Epidermal melanocyte (primary cell): ENCODE measurements at regions not wholly inside any gene's neighbourhood (a gene's known extent, or its start where the extent isn't known, plus 50 kb on each side); places are given as distances from the start of the nearest gene placed in this dataset.
A peak's percentile ranks its signal among the peaks of the same experiment; 100 is the strongest.

Experiments
- DNase-seq: peaks from one replicate; pipeline ENCODE4 v3.0.0; 2011; ENCODE audit warnings: low spot score; ENCODE audit not compliant: insufficient read length

DNA sequence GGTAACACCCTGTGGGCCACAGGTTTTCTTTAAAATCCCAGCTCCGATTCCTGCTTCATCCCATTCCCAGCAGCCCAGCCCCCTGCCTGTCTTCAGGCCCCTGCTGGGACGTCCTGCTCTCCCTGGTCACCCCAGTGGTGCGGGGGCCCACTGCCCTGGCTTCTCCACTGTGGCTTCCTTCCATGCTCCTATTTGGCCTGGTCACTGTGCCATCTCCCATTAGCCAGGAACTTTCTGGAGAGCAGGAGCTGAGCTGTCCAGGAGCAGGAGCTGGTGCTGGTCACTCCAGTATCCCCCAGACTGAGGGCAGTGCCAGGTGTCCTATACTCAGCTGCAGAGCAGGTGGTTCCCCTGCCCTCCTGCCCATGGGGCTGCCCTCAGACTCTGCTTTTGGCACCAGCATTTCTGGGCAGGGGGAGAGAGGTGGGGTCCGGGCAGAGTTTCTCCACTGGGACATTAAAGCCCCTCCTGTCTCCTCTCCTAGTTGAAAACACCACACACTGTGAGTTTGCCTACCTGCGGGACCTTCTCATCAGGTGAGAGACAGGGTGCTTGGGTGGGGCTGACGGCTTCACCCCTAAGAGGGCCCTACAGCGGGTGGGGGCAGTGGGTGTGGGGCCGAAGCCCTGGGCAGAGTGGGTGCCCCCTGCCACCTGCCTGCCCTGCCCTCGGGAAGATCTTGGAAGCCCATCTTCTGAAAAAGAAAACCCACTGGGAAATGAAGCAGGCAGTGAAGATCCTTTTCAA, 356.2 kb downstream of the SEC14L1 start:
- peak; percentile 14 for DNase-seq

DNA sequence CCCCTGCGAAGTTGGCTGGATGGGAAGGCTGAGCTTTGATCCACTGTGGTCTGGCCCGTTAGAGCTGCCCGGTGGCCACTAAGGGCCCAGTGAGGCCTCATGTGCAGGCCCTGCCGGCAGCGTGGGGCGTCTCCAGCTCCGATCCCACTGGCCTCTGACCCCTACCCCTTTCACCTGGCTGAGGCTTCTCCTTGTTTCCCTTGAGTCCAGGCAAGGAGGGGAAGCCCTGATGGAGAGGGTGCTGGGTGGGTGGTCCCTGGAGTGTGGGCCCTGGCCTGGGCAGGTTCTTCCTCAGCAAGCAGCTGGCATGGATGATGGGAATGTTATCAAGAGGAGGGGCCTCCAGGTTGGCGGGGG, 356.8 kb downstream of the SEC14L1 start:
- DNase-seq: no peak

DNA sequence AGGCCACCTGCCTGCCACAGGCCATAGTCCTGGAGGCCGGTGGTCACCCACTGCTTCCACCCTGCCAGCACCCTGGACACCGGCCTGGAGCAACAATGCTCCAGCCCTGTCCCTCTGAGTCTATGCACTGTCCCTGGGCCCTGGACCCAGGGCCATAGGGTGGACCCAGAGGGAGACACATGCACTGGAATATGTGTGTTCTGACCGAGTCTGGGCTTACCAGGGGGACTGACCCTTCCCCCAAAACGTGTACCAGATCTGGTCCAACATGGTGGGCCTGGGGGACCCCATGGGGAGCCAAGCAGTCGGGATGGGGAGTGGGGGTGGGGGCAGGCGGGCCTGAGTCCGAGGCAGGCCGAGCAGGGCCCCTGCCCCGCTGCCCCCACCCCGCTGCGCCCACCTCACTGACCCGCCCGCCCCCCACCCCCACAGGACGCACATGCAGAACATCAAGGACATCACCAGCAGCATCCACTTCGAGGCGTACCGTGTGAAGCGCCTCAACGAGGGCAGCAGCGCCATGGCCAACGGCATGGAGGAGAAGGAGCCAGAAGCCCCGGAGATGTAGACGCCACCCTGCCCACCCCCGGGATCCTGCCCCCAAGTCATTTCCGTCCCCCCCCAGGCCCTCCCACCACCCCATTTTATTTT, 357.4 kb downstream of the SEC14L1 start:
- peak; percentile 9 for DNase-seq

DNA sequence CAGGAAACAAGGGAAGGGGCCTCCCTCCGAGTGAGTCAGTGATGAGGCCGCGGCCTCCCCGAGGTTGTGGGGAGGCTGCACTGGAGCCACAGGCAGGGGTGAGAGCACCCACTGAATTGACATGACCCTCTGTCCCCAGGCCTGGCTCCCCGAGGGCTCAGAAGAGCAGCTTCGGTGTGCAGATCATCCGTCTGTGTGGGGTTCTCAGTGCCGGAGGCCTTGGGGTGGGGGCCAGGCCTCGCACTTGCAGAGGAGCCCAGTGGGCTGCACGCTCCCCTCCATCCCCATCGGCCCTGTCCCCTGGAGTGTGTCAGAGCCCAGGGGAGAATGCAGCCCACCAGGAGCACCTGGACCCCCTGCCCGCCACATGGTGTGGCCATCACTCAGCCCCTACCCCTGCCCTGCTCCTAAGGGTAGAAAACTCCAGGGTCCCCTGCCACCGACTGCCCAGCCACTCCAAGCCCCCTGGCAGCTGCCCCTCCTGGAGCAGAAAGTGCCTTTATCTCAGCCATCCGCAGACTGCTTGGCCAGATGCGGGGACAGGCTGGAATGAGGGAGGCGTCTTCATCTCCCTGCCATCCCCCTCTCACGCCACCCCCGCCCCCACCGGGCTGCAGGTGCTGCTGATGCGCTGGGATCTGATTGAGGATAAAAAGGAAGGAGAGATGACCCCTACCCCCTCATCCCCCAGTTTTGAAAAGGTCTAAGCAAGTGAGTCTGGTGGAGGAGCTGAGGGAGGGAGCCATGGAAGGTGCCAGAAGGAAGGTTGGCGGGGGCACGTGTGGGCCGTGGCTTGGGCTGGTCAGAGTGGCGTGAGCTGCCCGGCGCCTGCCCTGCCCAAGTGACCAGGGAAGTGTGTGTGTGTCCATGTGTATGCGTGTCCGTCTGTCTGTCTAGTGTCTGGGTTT, 358.3 kb downstream of the SEC14L1 start:
- peak; percentile 14 for DNase-seq

DNA sequence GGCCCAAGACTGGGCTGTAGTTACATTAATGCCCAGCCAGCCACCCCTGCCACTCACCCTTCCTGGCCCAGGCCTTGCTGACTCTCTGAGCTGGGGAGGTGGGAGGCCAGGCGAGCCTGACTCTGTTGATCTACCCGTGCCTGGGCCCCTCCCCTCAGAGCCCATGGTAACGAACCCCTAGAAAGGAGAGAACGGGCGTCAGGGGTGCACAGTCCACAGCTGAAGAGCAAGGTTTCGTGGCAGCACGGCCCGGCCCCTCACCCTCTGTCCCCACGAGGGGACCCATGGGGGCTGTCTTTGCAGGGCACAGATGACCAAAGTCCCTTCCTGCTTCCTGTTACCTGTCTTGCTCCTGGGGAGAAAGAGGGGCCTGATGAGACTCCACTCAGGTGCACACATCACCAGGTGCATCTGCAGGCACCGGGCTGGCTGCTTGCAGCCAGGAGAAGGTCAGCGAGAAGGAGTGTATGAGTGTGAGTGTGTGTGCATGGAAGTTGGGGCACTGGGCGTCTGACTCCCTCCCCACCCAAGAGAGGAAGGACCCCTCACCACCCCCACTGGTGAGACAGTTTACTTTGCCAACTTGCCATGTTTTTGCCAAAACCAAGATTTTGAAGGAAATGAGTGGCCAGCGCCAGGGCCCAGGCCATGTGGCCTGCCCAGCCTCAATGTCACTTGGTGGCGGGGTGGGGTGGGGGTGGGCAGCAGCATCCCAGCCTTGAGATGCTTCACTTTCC, 359.1 kb downstream of the SEC14L1 start:
- peak; percentile 10 for DNase-seq

DNA sequence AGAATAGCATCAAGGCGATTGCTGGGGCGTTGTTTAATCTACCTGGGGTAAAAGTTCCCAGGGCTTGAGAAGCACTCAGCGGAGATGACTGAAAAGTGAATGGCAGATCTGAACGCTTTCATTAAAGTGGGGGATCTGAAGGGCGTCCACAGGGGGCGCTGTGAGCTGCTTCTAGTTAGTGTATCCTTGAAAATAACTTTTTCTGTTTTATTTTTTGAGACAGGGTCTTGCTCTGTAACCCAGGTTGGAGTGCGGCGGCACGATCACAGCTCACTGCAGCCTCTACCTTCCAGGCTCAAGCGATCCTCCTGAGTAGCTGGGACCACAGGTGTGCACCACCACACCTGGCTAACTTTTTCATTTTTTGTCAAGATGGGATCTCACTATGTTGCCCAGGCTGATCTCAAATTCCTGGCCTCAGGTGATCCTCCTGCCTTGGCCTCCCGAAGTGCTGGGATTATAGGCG, 360.4 kb downstream of the SEC14L1 start:
- peak; percentile 24 for DNase-seq

DNA sequence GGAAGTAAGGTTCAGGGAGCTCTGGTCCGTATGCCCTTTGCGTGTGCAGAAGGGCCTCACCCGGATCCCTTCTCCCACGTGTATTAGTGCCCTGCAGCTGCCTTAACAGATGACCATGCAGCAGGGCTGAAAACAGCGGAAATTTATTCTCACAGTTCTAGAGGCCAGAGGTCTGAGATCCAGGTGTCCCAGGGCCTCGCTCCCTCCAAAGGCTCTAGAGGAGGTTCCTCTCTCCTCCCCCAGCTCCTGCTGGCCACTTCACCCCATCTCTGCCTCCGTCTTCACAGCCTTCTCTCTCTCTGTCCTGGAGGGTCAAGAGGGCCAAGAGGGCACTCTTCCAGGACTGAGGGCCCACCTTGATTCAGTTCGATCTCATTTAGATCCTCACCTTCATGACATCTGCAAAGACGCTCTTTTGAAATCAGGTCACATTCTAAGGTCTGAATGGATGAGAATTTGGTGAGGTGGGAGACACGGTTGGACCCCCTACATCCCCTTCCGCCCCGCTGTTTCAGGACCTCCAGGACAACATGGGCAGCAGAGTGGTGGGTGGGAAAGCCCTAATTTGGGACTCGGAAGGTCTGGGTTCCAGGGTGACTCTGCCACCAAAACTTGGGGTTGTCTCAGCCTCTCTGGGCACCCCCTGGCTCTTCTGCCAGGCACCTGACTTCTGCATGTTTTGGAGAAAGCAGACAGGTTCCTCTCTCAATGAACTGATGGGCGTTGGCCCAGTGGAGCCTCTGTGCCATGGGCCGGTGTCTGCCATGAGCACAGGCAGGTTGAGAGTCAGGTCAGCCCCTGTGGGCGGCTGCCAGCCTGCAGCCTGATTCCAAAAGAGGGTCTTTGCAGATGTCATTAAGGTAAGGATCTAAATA, 361.2 kb downstream of the SEC14L1 start:
- peak; percentile 11 for DNase-seq

DNA sequence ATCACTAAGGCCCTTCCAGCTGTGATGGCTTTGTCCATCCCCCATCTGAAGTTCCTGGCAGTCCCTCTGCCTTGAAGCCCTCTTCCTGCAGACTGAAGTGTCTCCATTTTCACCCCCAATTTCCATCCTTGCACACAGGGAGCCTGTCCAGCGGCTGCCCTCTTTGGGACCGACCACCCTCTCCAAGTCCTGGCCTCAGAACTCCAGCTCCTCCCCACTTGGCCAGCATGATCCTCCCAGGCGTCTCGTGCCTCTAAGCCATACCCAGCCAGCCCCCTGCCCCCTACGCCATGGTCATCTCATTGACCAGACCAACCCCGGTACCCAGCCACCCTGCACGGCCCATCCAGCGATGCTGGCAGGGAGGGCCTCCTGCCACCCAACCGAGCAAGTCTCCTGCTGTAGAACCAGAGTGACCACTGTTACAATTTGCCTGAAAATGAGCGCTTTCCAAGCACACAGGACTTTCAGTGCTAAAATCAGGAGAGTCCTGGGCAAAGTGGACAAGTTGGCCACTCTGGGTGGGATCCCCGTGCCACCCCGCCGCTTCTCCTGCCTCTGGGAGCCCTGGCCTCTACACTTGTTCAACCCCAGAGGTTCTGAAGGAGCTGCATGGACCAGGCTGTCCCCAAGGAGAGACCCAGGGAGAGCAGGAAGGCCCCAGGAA, 362.0 kb downstream of the SEC14L1 start:
- peak; percentile 14 for DNase-seq

DNA sequence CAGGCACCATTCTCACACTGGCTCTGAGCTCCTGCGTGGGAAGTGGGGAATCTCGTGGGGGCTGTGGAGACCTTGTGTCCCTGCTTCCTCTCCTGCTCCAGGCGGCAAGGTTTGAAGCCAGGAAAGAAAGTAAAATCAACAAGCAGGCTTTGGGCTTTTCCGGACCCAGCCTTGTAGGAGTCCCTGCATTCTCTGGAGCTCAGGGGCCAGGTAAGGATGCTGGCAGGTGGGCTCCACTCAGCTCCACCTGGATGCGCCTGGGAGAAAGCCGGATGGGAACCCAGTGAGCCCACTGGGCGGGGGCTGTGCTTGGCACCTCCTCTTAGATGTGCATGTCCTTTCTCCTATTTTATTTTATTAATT, 362.5 kb downstream of the SEC14L1 start:
- DNase-seq: no peak

DNA sequence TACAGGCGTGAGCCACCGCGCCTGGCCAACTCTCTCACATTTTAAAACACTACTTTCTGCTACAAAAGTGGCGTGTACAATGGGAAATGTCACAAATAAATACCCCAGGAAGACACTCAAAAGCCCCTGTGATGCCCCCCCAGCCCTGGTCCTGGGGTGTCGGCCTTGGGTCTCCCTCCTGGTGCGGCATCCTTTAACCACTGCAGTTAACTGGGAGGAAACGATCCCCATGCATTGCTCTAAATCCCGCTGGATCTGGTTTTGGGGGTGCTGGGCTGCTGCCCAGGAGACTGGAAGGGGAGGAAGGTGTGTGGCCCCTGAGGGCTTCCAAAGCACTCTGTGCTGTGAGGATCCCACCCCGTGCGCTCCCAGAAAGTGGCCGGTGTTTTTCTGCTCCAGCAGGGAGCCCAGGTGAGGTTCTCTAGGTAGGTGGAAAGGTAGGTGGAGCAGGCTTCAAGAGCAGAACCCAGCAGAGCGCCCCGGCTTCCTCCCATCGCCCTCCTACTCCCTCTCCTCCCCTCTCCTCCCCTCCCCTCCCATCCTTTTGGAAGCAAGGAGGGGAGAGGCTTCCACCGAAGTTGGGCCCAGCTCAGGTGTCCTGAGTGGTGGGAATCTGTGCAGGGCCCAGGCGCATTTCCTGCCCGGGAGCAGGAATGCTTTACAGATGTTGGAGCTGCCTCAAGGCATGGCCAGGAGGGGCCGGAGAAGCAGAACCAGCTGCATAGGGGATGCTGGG, 363.3 kb downstream of the SEC14L1 start:
- peak; percentile 12 for DNase-seq

DNA sequence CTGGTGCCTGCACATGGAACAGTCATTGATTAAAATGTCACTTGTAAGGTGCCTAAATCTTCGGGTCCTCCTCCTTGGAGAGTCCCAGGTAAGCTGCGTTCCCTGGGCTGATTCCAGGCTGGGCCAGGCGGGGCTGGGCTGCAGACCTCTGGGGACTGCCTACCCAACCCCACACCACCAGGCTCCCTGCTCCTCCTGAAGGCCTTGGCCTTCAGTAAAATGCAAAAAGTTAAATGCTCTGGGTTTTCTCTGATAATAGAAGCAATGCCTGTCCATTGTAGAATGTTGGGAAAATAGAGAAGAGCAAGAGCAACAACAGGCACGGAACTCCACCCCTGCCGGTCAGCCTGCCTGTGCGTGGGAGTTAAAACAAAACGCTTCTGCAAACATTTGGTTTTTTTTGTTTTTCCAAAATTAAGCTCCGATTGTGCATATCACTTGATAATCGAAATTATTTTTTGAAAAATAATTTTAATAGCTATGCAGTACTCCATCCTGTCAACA, 363.9 kb downstream of the SEC14L1 start:
- DNase-seq: no peak

DNA sequence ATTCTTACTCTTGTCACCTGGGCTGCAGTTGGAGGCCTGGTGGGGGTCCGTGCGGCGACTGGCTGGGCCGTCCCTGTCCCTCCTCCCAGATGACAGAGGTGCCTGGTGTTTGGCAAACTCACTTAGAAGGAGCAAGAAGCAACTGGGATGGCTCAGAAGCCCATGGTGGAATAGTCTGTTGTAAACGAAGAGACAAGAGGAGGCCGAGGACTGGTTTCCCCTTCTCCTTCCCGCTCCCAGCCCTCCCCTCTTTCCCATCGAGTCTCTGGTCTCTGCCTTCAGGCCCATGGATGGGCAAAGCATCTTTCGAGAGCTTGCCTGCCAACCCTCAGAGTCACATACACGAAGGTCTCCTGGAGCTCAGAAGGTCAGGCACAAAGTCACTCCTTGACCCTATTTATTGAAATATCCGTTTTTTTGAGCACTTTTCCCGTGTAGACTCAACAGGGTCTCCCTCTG, 364.4 kb downstream of the SEC14L1 start:
- DNase-seq: no peak

DNA sequence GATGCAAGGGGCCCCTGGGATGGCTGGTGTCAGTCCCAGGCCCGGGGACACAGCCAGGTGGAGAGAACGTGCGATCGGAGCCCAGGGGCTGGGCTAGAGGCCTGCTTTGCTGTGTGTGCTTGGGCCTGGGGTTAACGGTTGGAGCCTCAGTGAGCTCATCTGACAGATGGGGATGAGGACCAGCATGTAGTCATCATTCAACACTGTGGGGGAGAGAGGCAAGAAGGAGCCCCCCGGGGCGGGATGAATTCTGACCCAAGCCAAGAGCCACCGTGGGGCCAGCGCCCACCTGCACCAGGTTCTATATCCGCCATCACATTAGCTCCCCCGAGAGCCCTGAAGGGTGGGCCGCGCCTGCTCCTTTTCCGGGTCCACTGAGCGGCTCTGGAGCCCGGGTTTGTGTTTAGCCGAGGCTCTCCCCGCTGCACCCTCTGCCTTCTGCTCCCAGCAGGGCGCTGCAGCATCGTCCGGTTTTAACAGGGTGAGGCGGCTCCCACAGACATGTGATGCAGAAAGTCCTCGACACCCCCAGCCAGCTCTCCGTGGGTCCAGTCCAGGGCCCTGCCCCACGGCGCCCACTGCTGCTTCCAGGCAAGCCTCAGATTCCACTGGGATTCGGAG, 365.7 kb downstream of the SEC14L1 start:
- DNase-seq: no peak

DNA sequence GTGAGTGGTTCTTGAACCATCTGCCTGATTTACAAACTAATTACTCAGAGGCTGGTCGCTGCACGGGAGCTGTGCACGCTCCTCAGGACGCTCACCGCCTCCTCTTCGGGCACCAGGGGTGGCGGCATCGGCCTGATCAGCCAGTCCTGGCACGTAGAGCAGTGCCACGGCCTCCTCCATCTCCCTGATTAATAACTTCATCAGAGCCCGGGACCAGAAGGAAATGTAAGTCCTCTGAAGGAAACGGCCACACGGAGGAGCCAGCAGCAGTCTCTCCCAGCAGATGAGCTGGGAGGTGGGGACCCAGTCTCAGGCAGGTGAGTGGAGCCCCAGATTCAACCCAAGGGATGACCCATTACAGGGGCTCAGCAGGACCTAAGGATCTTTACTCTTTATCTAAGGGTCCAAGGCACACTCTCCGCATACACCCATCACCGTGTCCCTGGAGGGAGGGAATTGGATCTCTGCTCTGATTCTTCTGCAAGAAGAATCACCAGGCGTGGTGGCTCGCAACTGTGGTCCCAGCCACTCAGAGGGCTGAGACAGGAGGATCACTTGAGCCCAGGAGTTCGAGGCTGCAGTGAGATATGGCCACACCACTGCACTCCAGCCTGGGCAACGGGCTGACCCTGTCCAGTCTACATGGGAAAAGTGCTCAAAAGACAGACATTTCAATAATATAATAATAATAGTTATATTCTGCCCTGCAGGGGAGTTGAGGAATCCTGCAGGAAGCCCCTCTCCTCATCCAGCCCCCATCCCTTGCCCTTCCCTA, 366.5 kb downstream of the SEC14L1 start:
- DNase-seq: peak; percentile 14

DNA sequence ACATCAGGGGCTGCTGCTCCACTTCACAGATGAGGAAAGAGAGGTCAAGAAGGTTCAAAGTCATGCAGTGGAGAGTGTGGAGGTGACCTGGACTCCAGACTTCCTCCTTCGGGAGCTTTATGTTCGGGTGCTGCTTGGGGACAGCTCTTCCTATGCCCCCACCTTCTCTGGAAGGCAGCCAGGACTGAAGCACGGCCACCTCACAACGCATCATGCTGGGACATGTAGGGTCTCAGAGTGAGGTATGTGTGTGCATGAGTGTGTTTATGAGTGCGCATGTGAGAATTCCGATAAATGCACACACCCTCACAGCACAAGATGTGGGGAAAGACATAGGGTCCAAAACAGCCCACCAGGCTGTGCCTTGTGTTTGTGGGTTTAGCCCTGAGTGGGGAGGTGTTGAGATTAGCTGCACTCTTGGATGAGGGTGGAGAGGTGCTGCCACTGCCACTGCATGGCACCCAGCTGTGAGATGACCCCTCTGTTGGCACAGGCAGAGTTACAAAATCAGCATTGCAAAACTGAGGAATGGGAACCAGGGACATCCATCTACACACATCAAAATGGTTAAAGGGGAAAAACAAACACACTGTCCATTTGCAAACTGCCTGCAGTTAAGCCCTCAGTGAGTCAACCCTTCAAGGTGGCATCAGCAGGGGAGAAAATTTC, 367.4 kb downstream of the SEC14L1 start:
- DNase-seq: no peak

DNA sequence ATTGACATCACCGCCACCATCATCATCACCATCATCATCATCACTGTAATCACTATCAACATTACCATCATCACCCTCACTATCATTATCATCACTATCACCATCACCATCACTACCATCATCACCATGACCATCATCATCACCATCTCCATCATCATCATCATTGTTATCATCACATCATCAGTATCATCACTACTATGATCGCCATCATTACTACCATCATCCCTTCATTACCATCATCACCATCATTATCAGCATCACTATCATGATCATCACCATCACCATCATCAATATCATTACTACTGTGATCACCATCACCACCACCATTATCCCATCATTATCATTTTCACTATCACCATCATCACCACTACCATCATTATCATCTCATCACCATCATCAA, 368.3 kb downstream of the SEC14L1 start:
- DNase-seq: no peak

DNA sequence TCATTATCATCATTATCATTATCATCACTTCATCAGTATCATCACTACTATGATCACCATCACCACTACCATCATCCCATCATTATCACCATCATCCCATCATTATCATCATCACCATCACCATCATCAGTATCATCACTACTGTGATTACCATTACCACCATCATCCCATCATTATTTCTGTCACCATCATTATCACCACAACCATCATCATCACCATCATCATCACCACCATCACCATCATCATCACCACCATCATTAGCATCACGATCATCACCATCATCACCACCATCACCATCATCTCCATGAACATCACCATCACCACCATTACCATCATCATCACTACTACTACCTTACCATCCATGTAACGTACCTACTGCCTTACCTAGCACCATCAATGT, 368.8 kb downstream of the SEC14L1 start:
- DNase-seq: no peak
